Liver (tissue), 3 donors: ENCODE measurements at regions not wholly inside any gene's neighbourhood (a gene's known extent, or its start where the extent isn't known, plus 50 kb on each side); places are given as distances from the start of the nearest gene placed in this dataset.

Source experiments
- ATF3 ChIP-seq: IDR thresholded peaks from 2 replicates; pipeline ENCODE4 v1.6.1; 2016; ENCODE audit warnings: antibody characterized with exemption
- CTCF ChIP-seq: fragments of 150-350 bp; IDR thresholded peaks from 2 replicates; pipeline ENCODE4 v1.5.1; 2017; ENCODE audit warnings: improper control_type of control experiment, low read depth, low read length; ENCODE audit not compliant: missing input control
- SP1 ChIP-seq: IDR thresholded peaks from 2 replicates; pipeline ENCODE4 v1.6.1; 2018; ENCODE audit warnings: antibody characterized with exemption, mild to moderate bottlenecking
- donor health status: healthy.
- donor health status: healthy.

- TF ChIP-seq CTCF (no peak), SP1 (no peak), ATF3 (no peak)
Observed at GRCh38 chr2:88331239-88331638, 121.3 kb downstream of the FOXI3 start.
